Inferior parietal cortex (tissue), 1 donor: ENCODE measurements at regions not wholly inside any gene's neighbourhood (a gene's known extent, or its start where the extent isn't known, plus 50 kb on each side); places are given as distances from the start of the nearest gene placed in this dataset.

Experiments
- DNase-seq: peaks from one replicate; pipeline ENCODE4 v3.0.0-alpha.2; 2016; ENCODE audit errors: extremely low spot score

GRCh38 chr6:14254505-14254904 lies 136.9 kb downstream of the CD83 start:
- DNase-seq: no peak

GRCh38 chr6:14255916-14256315 lies 138.3 kb downstream of the CD83 start:
- DNase-seq: no peak

- no peak for DNase-seq
Observed at GRCh38 chr6:14258117-14258516, 140.5 kb downstream of the CD83 start.

- no peak for DNase-seq
Observed at GRCh38 chr6:14258695-14259593, 141.4 kb downstream of the CD83 start.

- DNase-seq: no peak
Observed at GRCh38 chr6:14259594-14260152, 142.1 kb downstream of the CD83 start.

- DNase-seq: no peak
Observed at GRCh38 chr6:14260839-14261238, 143.3 kb downstream of the CD83 start.

- no peak for DNase-seq
Observed at GRCh38 chr6:14263881-14264424, 146.4 kb downstream of the CD83 start.

- no peak for DNase-seq
Observed at GRCh38 chr6:14265049-14266021, 147.8 kb downstream of the CD83 start.

GRCh38 chr6:14266266-14266665 lies 148.7 kb downstream of the CD83 start:
- DNase-seq: no peak

- no peak for DNase-seq
Observed at GRCh38 chr6:14267885-14268660, 150.5 kb downstream of the CD83 start.

GRCh38 chr6:14269436-14269835 lies 151.9 kb downstream of the CD83 start:
- no peak for DNase-seq

- DNase-seq: no peak
Observed at GRCh38 chr6:14270142-14270893, 152.7 kb downstream of the CD83 start.

GRCh38 chr6:14270925-14271788 lies 153.6 kb downstream of the CD83 start:
- no peak for DNase-seq

- no peak for DNase-seq
Observed at GRCh38 chr6:14271789-14272736, 154.5 kb downstream of the CD83 start.

GRCh38 chr6:14272737-14273085 lies 155.1 kb downstream of the CD83 start:
- DNase-seq: no peak

GRCh38 chr6:14273191-14273590 lies 155.6 kb downstream of the CD83 start:
- DNase-seq: no peak

- no peak for DNase-seq
Observed at GRCh38 chr6:14274016-14274415, 156.4 kb downstream of the CD83 start.
